NB4 (cell line): ENCODE measurements at regions not wholly inside any gene's neighbourhood (a gene's known extent, or its start where the extent isn't known, plus 50 kb on each side); places are given as distances from the start of the nearest gene placed in this dataset.

Source experiments
- POLR2A ChIP-seq: IDR thresholded peaks from 2 replicates; pipeline ENCODE4 v1.6.1; 2011; ENCODE audit warnings: mild to moderate bottlenecking; ENCODE audit not compliant: insufficient read length; ENCODE audit errors: extremely low read depth
- TF ChIP-seq, protein P1 (sequence below): IDR thresholded peaks from one replicate; pipeline ENCODE4 v1.5.1; 2012; ENCODE audit warnings: low read depth, low read length

GRCh38 chr1:114037962-114038816 lies 58.9 kb downstream of the OLFML3 start:
- TF ChIP-seq, protein P1, sequence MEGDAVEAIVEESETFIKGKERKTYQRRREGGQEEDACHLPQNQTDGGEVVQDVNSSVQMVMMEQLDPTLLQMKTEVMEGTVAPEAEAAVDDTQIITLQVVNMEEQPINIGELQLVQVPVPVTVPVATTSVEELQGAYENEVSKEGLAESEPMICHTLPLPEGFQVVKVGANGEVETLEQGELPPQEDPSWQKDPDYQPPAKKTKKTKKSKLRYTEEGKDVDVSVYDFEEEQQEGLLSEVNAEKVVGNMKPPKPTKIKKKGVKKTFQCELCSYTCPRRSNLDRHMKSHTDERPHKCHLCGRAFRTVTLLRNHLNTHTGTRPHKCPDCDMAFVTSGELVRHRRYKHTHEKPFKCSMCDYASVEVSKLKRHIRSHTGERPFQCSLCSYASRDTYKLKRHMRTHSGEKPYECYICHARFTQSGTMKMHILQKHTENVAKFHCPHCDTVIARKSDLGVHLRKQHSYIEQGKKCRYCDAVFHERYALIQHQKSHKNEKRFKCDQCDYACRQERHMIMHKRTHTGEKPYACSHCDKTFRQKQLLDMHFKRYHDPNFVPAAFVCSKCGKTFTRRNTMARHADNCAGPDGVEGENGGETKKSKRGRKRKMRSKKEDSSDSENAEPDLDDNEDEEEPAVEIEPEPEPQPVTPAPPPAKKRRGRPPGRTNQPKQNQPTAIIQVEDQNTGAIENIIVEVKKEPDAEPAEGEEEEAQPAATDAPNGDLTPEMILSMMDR = no peak
- no peak for TF ChIP-seq POLR2A
